ENCODE measurements at regions not wholly inside any gene's neighbourhood (a gene's known extent, or its start where the extent isn't known, plus 50 kb on each side); places are given as distances from the start of the nearest gene placed in this dataset.

DNA sequence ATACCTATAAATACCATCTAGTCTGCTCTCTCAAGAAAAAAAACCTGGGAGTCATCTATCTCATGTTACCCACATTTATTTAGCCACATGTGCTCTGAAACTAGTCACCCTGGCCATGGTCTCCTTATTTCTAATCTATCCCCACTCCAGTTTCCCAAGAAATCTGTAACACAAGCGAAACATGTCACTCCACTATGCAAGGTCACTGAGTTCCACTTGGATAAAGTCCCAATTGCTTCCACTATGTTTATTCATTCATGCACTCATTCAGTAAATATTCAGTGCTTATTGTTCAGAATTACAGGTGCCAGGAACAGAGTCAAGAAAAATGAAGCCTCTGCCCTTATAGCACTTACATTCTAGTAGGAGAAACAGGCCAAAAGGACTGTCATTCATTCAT is 369.4 kb upstream of the CYRIA start:
- in situ Hi-C loops (cut with HindIII; ENCODE audit: low pct_unique_long_range_greater_than_20kb, low sequenced_read_pairs) = no loop called here

GRCh38 chr2:17030047-17030446 is 364.4 kb upstream of the CYRIA start:
- Histone ChIP-seq H3K27me3 (ENCODE audit: control insufficient read depth, insufficient read depth, low read length) (no peaks in the 10 kb centered on the region), H3K27ac (ENCODE audit: low read length) (no peak overlapping the region), H3K4me3 (ENCODE audit: low read depth in 2 of 2, low read length in 2 of 2) (no peak overlapping the region), H3K4me1 (ENCODE audit: control insufficient read depth, insufficient read depth, low read length) (no peaks in the 10 kb centered on the region), H3K9me3 (ENCODE audit: control insufficient read depth, insufficient read depth, low read depth, low read length) (no peaks in the 10 kb centered on the region), H3K36me3 (ENCODE audit: control insufficient read depth, insufficient read depth, low read length) (no peaks in the 10 kb centered on the region)
- no TSS peak for BruUV-seq (replicated peaks)
- ChIA-PET CTCF (no interaction called here), POLR2A (no interaction called here)
- TF ChIP-seq CTCF (IDR thresholded peaks at IDR 0.05) = no peak
- TF ChIP-seq, protein P1, sequence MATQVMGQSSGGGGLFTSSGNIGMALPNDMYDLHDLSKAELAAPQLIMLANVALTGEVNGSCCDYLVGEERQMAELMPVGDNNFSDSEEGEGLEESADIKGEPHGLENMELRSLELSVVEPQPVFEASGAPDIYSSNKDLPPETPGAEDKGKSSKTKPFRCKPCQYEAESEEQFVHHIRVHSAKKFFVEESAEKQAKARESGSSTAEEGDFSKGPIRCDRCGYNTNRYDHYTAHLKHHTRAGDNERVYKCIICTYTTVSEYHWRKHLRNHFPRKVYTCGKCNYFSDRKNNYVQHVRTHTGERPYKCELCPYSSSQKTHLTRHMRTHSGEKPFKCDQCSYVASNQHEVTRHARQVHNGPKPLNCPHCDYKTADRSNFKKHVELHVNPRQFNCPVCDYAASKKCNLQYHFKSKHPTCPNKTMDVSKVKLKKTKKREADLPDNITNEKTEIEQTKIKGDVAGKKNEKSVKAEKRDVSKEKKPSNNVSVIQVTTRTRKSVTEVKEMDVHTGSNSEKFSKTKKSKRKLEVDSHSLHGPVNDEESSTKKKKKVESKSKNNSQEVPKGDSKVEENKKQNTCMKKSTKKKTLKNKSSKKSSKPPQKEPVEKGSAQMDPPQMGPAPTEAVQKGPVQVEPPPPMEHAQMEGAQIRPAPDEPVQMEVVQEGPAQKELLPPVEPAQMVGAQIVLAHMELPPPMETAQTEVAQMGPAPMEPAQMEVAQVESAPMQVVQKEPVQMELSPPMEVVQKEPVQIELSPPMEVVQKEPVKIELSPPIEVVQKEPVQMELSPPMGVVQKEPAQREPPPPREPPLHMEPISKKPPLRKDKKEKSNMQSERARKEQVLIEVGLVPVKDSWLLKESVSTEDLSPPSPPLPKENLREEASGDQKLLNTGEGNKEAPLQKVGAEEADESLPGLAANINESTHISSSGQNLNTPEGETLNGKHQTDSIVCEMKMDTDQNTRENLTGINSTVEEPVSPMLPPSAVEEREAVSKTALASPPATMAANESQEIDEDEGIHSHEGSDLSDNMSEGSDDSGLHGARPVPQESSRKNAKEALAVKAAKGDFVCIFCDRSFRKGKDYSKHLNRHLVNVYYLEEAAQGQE (IDR thresholded peaks at IDR 0.05; ENCODE audit: insufficient read depth in 1 of 2, low read depth in 2 of 2, low read length in 1 of 2) = no peak
- no peak for TF ChIP-seq POLR2AphosphoS5 (IDR thresholded peaks at IDR 0.05; ENCODE audit: low read depth, low read length)
- TF ChIP-seq TCF7L2 (IDR thresholded peaks at IDR 0.05; ENCODE audit: low read depth, low read length) = no peak
- TF ChIP-seq SIN3A (IDR thresholded peaks at IDR 0.05; ENCODE audit: borderline replicate concordance, insufficient read depth, low read depth, low read length) = no peak
- ATAC-seq (no peak), DNase-seq (ENCODE audit: low read depth, low spot score) (no peak)
- in situ Hi-C loops (cut with HindIII; ENCODE audit: low pct_unique_long_range_greater_than_20kb, low sequenced_read_pairs) = no loop called here
- intact Hi-C loops (cut with micrococcal nuclease; ENCODE audit: unreplicated experiment) = no loop called here

More for the DNA sequence above, 369.4 kb upstream of the CYRIA start:
- no peak overlapping the region for H3K4me3 ChIP-seq (ENCODE audit: low read depth in 2 of 2, low read length in 2 of 2)
- no peak for DNase-seq (ENCODE audit: low read depth, low spot score)
- no peak for TF ChIP-seq SIN3A (IDR thresholded peaks at IDR 0.05; ENCODE audit: borderline replicate concordance, insufficient read depth, low read depth, low read length)
- TF ChIP-seq, protein P1 (IDR thresholded peaks at IDR 0.05; ENCODE audit: insufficient read depth in 1 of 2, low read depth in 2 of 2, low read length in 1 of 2) = no peak
- no peak for TF ChIP-seq POLR2AphosphoS5 (IDR thresholded peaks at IDR 0.05; ENCODE audit: low read depth, low read length)
- TF ChIP-seq TCF7L2 (IDR thresholded peaks at IDR 0.05; ENCODE audit: low read depth, low read length) = no peak
- TF ChIP-seq CTCF (IDR thresholded peaks at IDR 0.05) = no peak
- no peak for ATAC-seq
- ChIA-PET CTCF (no interaction called here), POLR2A (no interaction called here)
- no peaks in the 10 kb centered on the region for H3K36me3 ChIP-seq (ENCODE audit: control insufficient read depth, insufficient read depth, low read length)
- no TSS peak for BruUV-seq (replicated peaks)
- intact Hi-C loops (cut with micrococcal nuclease; ENCODE audit: unreplicated experiment) = no loop called here
- H3K27ac ChIP-seq (ENCODE audit: low read length) = no peak overlapping the region
- H3K9me3 ChIP-seq (ENCODE audit: control insufficient read depth, insufficient read depth, low read depth, low read length) = no peaks in the 10 kb centered on the region
- H3K4me1 ChIP-seq (ENCODE audit: control insufficient read depth, insufficient read depth, low read length) = no peaks in the 10 kb centered on the region
- H3K27me3 ChIP-seq (ENCODE audit: control insufficient read depth, insufficient read depth, low read length) = no peaks in the 10 kb centered on the region

Measured in Panc1 (cell line).